Breast epithelium (tissue), 4 donors: ENCODE measurements at regions not wholly inside any gene's neighbourhood (a gene's known extent, or its start where the extent isn't known, plus 50 kb on each side); places are given as distances from the start of the nearest gene placed in this dataset.

Experiments
- DNase-seq, 2 donors: peaks; one replicate each; pipeline ENCODE4 v3.0.0-alpha.2; 2019; ENCODE audit warnings: low spot score in 2 of 2
- H3K27ac ChIP-seq, 2 donors: fragments of 200-600 bp; sonication (generic) in 1 of 2; one replicate each; pipeline ENCODE4 v1.5.1; 2016 to 2019; ENCODE audit warnings: mild to moderate bottlenecking in 1 of 2
- H3K27me3 ChIP-seq, 2 donors: fragments of 200-600 bp; sonication (generic) in 1 of 2; one replicate each; pipeline versions ENCODE4 v1.5.1 to v1.6.0; 2017 to 2019; ENCODE audit warnings: control low read depth in 1 of 2, mild to moderate bottlenecking in 1 of 2
- H3K36me3 ChIP-seq: fragments of 200-600 bp; one replicate; pipeline ENCODE4 v1.5.1; 2019
- H3K4me1 ChIP-seq, 2 donors: fragments of 200-600 bp; sonication (generic); one replicate each; pipeline ENCODE4 v1.5.1; 2016 to 2019; ENCODE audit warnings: control low read depth in 1 of 2
- H3K4me3 ChIP-seq, 3 donors: fragments of 200-600 bp; sonication (generic); 1 replicate in 2 of 3; 2 replicates in 1 of 3; pipeline ENCODE4 v1.5.1; 2016 to 2019; ENCODE audit warnings: mild to moderate bottlenecking in 3 of 3, moderate library complexity in 2 of 3
- H3K9me3 ChIP-seq, 2 donors: fragments of 200-600 bp; sonication (generic) in 1 of 2; one replicate each; pipeline ENCODE4 v1.5.1; 2016 to 2019; ENCODE audit warnings: control low read depth in 1 of 2
- CTCF ChIP-seq, 3 donors: fragments of 450-650 bp; IDR thresholded peaks; one replicate each; pipeline ENCODE4 v1.5.1; 2016 to 2017; ENCODE audit warnings: antibody characterized with exemption in 3 of 3, mild to moderate bottlenecking in 3 of 3, moderate library complexity in 3 of 3
- POLR2A ChIP-seq: fragments of 450-650 bp; IDR thresholded peaks from one replicate; pipeline ENCODE4 v1.6.1; 2016; ENCODE audit warnings: antibody characterized with exemption, mild to moderate bottlenecking, moderate library complexity
- POLR2AphosphoS5 ChIP-seq, 3 donors: sonication (generic); formaldehyde crosslinking; IDR thresholded peaks; one replicate each; pipeline ENCODE4 v1.6.1; 2017; ENCODE audit warnings: antibody characterized with exemption in 3 of 3
- intact Hi-C: fragments of 100-400 bp; cut with DNase I; formaldehyde crosslinking; loops from one replicate; pipeline ENCODE4 v1.15.1; 2023; ENCODE audit warnings: low total_unique reads

GRCh38 chr14:73780391-73780790 is 66.2 kb upstream of the PNMA1 start:
- Histone ChIP-seq H3K9me3 (no peaks in the 10 kb centered on the region), H3K27me3 (no peaks in the 10 kb centered on the region), H3K4me1 (peaks cover 24 to 26% of the 10 kb centered on the region in 2 donors), H3K36me3 (no peaks in the 10 kb centered on the region), H3K27ac (peak overlapping the region; percentile 6 to 40), H3K4me3 (no peak overlapping the region)
- no peak for DNase-seq
- no peak for TF ChIP-seq POLR2AphosphoS5 (IDR thresholded peaks at IDR 0.05)
- TF ChIP-seq CTCF (IDR thresholded peaks at IDR 0.05), result no peak
- TF ChIP-seq POLR2A, result no peak
- intact Hi-C loops, result no loop called here

- Histone ChIP-seq H3K27me3 (no peaks in the 10 kb centered on the region), H3K4me3 (no peak overlapping the region), H3K27ac (no peak overlapping the region), H3K9me3 (no peaks in the 10 kb centered on the region), H3K36me3 (no peaks in the 10 kb centered on the region), H3K4me1 (peaks cover 10 to 18% of the 10 kb centered on the region in 2 donors)
- no peak for DNase-seq
- no peak for TF ChIP-seq CTCF (IDR thresholded peaks at IDR 0.05)
- TF ChIP-seq POLR2A, result no peak
- no peak for TF ChIP-seq POLR2AphosphoS5 (IDR thresholded peaks at IDR 0.05)
- intact Hi-C loops, result no loop called here
These were observed 64.6 kb upstream of the PNMA1 start for GRCh38 chr14:73778736-73779135.

- no peak for DNase-seq
- H3K27ac ChIP-seq, result peak overlapping the region in 1 of 2 donors; percentile 25
- H3K9me3 ChIP-seq, result no peaks in the 10 kb centered on the region
These were observed 63.2 kb upstream of the PNMA1 start for GRCh38 chr14:73777420-73777819.

GRCh38 chr14:73776194-73776537 is 62.0 kb upstream of the PNMA1 start:
- peaks cover 4 to 24% of the 10 kb centered on the region in 2 donors for H3K4me1 ChIP-seq
- no peak for DNase-seq
- H3K36me3 ChIP-seq, result no peaks in the 10 kb centered on the region
- intact Hi-C loops, result no loop called here
- no peaks in the 10 kb centered on the region for H3K27me3 ChIP-seq
- TF ChIP-seq CTCF (IDR thresholded peaks at IDR 0.05), result no peak
- peak in 1 of 3 donors; percentile 17 for TF ChIP-seq POLR2AphosphoS5 (IDR thresholded peaks at IDR 0.05)
- no peak for TF ChIP-seq POLR2A
- peak overlapping the region in 1 of 2 donors; percentile 65 for H3K27ac ChIP-seq
- no peak overlapping the region for H3K4me3 ChIP-seq
- H3K9me3 ChIP-seq, result no peaks in the 10 kb centered on the region

More at GRCh38 chr14:73777420-73777819, 63.2 kb upstream of the PNMA1 start:
- Histone ChIP-seq H3K36me3 (no peaks in the 10 kb centered on the region), H3K27me3 (no peaks in the 10 kb centered on the region), H3K4me3 (no peak overlapping the region), H3K4me1 (peaks cover under 1 to 12% of the 10 kb centered on the region in 2 donors)
- no peak for TF ChIP-seq POLR2A
- TF ChIP-seq CTCF (IDR thresholded peaks at IDR 0.05), result peak in 2 of 3 donors; percentile 15 to 28
- intact Hi-C loops, result no loop called here

GRCh38 chr14:73775339-73776193 is 61.4 kb upstream of the PNMA1 start:
- Histone ChIP-seq H3K27me3 (no peaks in the 10 kb centered on the region), H3K4me1 (peaks cover 4 to 29% of the 10 kb centered on the region in 2 donors), H3K36me3 (no peaks in the 10 kb centered on the region), H3K27ac (peak overlapping the region; percentile 52 to 65), H3K9me3 (no peaks in the 10 kb centered on the region), H3K4me3 (no peak overlapping the region)
- intact Hi-C loops, result no loop called here
- TF ChIP-seq POLR2AphosphoS5 (IDR thresholded peaks at IDR 0.05) (no peak), CTCF (IDR thresholded peaks at IDR 0.05) (no peak), POLR2A (no peak)
- DNase-seq, result no peak
